Omental fat pad (tissue), 3 donors: ENCODE measurements at regions not wholly inside any gene's neighbourhood (a gene's known extent, or its start where the extent isn't known, plus 50 kb on each side); places are given as distances from the start of the nearest gene placed in this dataset.

Experiments
- ATAC-seq: fragments of 150-250 bp; one replicate; pipeline ENCODE4 v1.9.1; 2016; ENCODE audit warnings: mild to moderate bottlenecking, moderate library complexity; ENCODE audit not compliant: low FRiP score
- DNase-seq: peaks from one replicate; pipeline ENCODE4 v3.0.0-alpha.2; 2019; ENCODE audit warnings: low spot score
- TF ChIP-seq, protein P1 (sequence below), 3 donors: fragments of 450-650 bp; IDR thresholded peaks; one replicate each; pipeline ENCODE4 v1.5.1; 2016 to 2017; ENCODE audit warnings: antibody characterized with exemption in 3 of 3, mild to moderate bottlenecking in 3 of 3, moderate library complexity in 2 of 3

DNA sequence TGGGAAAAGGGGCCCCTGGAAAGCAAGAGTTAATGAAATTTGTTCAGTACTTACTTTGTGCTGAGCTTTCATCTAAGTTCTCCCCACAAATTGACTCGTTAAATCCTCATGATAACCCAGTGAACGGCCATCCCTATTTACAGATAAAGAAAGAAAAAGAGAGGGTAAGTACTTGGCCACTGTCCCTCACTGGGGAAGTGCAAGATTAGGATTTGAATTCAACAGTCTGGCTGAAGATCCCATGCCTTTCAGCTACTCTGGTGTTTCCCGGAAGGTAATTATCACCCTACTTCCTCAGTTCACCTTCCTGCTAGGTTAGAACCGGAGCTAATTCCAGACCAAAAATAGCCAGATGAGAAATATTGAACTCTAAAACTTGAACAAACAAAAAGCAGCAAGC is 269.2 kb upstream of the TLE4 start:
- ATAC-seq (no peak), DNase-seq (no peak)
- TF ChIP-seq, protein P1, sequence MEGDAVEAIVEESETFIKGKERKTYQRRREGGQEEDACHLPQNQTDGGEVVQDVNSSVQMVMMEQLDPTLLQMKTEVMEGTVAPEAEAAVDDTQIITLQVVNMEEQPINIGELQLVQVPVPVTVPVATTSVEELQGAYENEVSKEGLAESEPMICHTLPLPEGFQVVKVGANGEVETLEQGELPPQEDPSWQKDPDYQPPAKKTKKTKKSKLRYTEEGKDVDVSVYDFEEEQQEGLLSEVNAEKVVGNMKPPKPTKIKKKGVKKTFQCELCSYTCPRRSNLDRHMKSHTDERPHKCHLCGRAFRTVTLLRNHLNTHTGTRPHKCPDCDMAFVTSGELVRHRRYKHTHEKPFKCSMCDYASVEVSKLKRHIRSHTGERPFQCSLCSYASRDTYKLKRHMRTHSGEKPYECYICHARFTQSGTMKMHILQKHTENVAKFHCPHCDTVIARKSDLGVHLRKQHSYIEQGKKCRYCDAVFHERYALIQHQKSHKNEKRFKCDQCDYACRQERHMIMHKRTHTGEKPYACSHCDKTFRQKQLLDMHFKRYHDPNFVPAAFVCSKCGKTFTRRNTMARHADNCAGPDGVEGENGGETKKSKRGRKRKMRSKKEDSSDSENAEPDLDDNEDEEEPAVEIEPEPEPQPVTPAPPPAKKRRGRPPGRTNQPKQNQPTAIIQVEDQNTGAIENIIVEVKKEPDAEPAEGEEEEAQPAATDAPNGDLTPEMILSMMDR (IDR thresholded peaks at IDR 0.05) = no peak

DNA sequence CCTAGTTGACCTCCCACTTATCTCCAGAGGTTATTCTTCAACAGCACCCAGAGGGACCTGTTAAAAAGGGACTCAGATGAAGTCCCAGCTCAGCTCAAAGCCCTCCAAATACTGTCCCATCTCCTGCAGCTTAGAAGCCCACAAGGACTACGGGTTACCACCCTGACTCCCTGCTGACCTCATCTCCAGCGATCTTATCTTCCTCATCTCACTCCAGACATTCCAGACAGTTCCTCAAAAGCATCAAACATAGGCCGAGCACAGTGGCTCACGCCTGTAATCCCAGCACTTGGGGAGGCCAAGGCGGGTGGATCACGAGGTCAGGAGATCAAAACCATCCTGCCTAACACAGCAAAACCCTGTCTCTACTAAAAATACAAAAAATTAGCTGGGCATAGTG is 263.8 kb upstream of the TLE4 start:
- TF ChIP-seq, protein P1 (IDR thresholded peaks at IDR 0.05) = no peak
- DNase-seq (no peak), ATAC-seq (no peak)

DNA sequence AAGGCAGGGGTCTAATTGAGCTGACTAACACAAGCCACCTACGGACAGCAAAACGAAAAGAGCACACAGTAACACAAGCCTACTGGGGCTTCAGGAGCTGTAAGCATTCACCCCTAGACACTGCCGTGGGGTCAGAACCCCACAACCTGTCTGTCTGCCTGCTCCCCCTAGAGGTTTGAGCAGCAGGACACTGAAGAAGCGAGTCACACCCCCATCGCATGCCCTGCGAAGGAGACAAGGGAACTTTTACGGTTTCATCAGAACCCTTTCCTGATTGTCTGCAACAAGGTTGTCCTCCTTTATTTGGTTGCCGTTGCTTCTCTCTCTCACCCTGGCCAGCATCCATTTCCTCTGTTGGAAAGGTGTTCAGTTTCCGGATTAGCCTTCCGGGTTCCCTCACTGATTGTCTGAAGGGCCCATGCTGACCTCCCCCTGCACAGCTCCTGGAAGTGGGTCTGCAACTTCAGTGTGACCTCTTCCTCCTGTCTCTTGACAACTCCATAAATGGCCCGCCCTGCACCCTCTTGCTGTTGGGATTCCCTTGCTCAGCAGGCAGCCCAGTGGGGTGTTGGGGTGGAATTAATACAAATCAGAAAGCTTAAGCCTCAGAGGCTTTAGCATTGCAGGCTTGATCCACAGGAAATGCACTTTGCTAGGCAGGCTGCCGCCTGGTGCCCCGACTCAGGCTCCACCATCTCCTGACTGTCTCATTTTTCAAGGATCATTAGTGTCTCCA is 258.9 kb upstream of the TLE4 start:
- ATAC-seq = no peak
- DNase-seq = no peak
- TF ChIP-seq, protein P1 (IDR thresholded peaks at IDR 0.05) = no peak

DNA sequence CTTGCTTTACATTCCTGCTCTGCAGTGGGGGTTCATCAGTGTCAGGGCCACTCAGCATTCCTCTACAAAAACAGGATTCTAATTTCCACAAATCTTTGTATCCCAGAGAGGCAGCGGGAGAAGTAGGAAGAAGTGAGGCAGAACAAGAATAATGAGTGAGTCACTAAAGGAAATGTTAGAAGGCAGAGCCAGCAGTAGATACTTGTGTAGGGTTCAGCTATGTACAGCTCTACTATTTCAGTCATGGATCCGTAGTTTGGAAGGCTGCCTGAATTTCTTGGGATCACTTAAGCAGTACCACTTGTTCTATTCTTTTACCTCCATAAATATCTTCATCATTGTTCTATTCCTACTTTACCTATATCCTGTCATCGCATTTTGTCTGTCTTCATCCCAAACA is 246.3 kb upstream of the TLE4 start:
- ATAC-seq (no peak), DNase-seq (no peak)
- TF ChIP-seq, protein P1 (IDR thresholded peaks at IDR 0.05) = no peak

DNA sequence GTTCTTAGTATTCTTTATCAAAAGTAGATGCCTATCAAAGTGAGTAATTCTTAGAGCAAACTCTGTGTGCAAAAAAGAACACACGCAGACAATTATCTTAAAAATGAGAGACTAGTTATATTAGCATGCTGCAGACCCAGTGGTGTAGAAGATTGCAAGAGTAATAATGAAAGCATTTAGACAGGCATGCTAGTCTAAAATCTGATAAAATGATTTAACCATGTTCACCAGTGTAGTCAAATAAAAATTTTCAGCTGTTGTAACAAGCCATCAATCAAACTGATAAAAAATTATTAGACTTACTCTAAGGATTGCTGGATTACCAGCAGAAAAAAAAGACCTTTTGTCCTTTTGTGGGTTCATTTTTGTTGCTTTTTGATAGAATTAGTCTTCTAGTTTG is 241.9 kb upstream of the TLE4 start:
- TF ChIP-seq, protein P1 (IDR thresholded peaks at IDR 0.05) = no peak
- ATAC-seq = no peak
- no peak for DNase-seq

DNA sequence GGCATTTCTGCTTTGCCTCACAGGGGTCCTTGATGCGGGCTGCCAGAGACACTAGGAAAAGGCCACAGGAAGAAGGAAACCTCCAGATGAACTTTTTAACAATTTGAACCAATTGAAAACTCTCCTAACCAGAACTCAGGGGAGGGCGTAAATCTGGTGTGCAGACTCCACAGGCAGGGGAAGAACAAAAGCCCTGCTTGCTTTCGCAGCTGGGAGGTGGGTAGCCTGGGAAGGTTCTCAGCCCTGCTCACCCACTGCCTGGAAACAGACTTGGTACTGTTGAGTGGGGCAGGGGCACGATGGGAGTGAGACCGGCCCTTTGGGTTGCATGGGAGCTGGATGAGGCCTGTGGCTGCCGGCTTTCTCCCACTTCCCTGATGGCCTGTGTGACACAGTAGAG is 237.8 kb upstream of the TLE4 start:
- no peak for DNase-seq
- no peak for ATAC-seq
- TF ChIP-seq, protein P1 (IDR thresholded peaks at IDR 0.05) = no peak

DNA sequence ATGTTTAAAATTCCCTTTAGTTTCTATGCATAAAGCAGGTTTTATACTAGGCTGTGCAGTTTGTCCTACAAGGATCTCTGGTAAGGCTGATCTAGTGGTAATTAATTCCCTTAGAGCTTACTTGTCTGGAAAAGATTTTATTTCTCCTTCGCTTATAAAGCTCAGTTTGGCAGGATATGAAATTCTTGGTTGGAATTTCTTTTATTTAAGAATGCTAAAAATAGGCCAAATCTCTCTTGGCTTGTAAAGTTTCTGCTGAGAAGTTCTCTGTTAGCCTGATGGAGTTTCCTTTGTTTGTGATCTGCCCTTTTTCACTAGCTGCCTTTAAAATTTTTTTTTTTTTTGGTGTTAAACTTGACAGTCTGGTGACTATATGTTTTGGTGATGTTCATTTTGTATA is 237.1 kb upstream of the TLE4 start:
- TF ChIP-seq, protein P1 (IDR thresholded peaks at IDR 0.05) = no peak
- no peak for DNase-seq
- no peak for ATAC-seq
